Loucy (cell line): ENCODE measurements at regions not wholly inside any gene's neighbourhood (a gene's known extent, or its start where the extent isn't known, plus 50 kb on each side); places are given as distances from the start of the nearest gene placed in this dataset.

Experiments used
- H2AFZ ChIP-seq: fragments of 200-600 bp; sonication (generic); 2 replicates; pipeline ENCODE4 v1.6.0; 2016; ENCODE audit warnings: antibody characterized with exemption, mild to moderate bottlenecking, low read length, moderate library complexity
- H3F3A ChIP-seq: fragments of 200-600 bp; 2 replicates; pipeline ENCODE4 v1.6.0; 2016; ENCODE audit warnings: antibody characterized with exemption, low read depth, mild to moderate bottlenecking
- H3K27me3 ChIP-seq: fragments of 200-600 bp; sonication (generic); 2 replicates; pipeline ENCODE4 v1.6.1; 2014; ENCODE audit warnings: low read length, mild to moderate bottlenecking; ENCODE audit not compliant: insufficient read depth, poor library complexity, severe bottlenecking
- H3K36me3 ChIP-seq: fragments of 200-600 bp; sonication (generic); 2 replicates; pipeline ENCODE4 v1.6.1; 2016; ENCODE audit warnings: low read length; ENCODE audit not compliant: insufficient read depth
- H3K4me1 ChIP-seq: fragments of 200-600 bp; sonication (generic); 2 replicates; pipeline ENCODE4 v1.5.1; 2014; ENCODE audit warnings: low read length, mild to moderate bottlenecking; ENCODE audit not compliant: insufficient read depth, poor library complexity, severe bottlenecking
- H3K4me2 ChIP-seq: fragments of 200-600 bp; sonication (generic); 2 replicates; pipeline ENCODE4 v1.6.0; 2014; ENCODE audit warnings: antibody characterized with exemption, low read length, low read depth, mild to moderate bottlenecking; ENCODE audit not compliant: poor library complexity, severe bottlenecking
- H3K4me3 ChIP-seq: fragments of 200-600 bp; sonication (generic); 2 replicates; pipeline ENCODE4 v1.5.1; 2014; ENCODE audit warnings: low read length, mild to moderate bottlenecking, mixed read lengths; ENCODE audit not compliant: poor library complexity, severe bottlenecking
- H3K79me2 ChIP-seq: fragments of 200-600 bp; sonication (generic); 2 replicates; pipeline ENCODE4 v1.6.1; 2014; ENCODE audit warnings: low read length; ENCODE audit not compliant: insufficient read depth
- H3K9ac ChIP-seq: fragments of 200-600 bp; sonication (generic); 2 replicates; pipeline ENCODE4 v1.6.0; 2014; ENCODE audit warnings: mild to moderate bottlenecking, low read depth, low read length, moderate library complexity; ENCODE audit not compliant: poor library complexity, severe bottlenecking
- H3K9me2 ChIP-seq: fragments of 200-600 bp; sonication (generic); replicated peaks from 2 replicates; pipeline ENCODE4 v1.6.1; 2016; ENCODE audit warnings: low read depth, low read length, mixed read lengths
- H3K9me3 ChIP-seq: fragments of 200-600 bp; sonication (generic); 2 replicates; pipeline ENCODE4 v1.6.1; 2014; ENCODE audit warnings: mild to moderate bottlenecking, antibody characterized with exemption, low read length, low read depth; ENCODE audit not compliant: insufficient read depth
- H4K20me1 ChIP-seq: fragments of 200-600 bp; sonication (generic); 2 replicates; pipeline ENCODE4 v1.6.0; 2014; ENCODE audit warnings: antibody characterized with exemption, low read length, mild to moderate bottlenecking; ENCODE audit not compliant: insufficient read depth, poor library complexity, severe bottlenecking
- EZH2phosphoT487 ChIP-seq: fragments of 200-600 bp; IDR thresholded peaks from 2 replicates; pipeline ENCODE4 v1.6.1; 2018; ENCODE audit warnings: antibody characterized with exemption, mild to moderate bottlenecking, moderate library complexity, borderline replicate concordance
- TF ChIP-seq, protein P1 (sequence below): fragments of 200-600 bp; sonication (generic); conservative IDR thresholded peaks from 2 replicates; pipeline ENCODE4 v1.5.1; 2014; ENCODE audit warnings: mild to moderate bottlenecking, antibody characterized with exemption, low read length

DNA sequence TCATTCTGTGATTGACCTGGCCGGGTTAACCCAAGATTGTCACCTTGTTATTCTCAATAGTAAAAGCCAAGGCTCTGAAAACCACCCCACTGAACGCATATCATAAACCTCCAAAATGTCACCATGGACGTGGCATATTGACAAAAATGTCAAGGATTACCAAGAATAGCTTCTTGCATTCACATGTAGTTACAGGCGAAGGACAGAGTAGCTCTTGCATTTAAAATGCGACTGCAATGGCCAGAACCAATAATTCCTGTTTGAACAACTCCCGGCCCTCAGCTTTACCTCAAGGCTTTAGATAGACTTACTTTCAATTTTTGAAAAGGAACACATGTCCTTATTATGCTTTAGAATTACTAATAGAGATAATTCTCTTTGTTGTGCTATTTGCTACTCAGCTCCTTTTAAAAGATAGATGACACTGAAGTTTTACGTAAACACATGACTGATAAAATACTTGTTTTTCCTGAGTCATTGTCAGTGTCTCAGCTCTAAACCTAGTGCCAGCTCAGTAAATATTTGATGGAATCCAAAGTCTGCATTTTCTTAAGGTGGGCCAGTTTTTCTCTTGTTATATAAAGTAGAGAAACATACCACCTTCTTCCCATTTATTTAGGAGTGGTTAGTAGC is 66.3 kb downstream of the CLDN34 start:
- H3K9me2 ChIP-seq, result no peaks in the 10 kb centered on the region
- H3K4me3 ChIP-seq, result no peak overlapping the region
- no peak overlapping the region for H3K4me2 ChIP-seq
- H3K9me3 ChIP-seq, result no peaks in the 10 kb centered on the region
- no peak overlapping the region for H3K9ac ChIP-seq
- H3K27me3 ChIP-seq, result no peaks in the 10 kb centered on the region
- no peak overlapping the region for H2AFZ ChIP-seq
- H3K79me2 ChIP-seq, result no peaks in the 10 kb centered on the region
- no peaks in the 10 kb centered on the region for H3K36me3 ChIP-seq
- no peak for TF ChIP-seq EZH2phosphoT487
- TF ChIP-seq, protein P1, sequence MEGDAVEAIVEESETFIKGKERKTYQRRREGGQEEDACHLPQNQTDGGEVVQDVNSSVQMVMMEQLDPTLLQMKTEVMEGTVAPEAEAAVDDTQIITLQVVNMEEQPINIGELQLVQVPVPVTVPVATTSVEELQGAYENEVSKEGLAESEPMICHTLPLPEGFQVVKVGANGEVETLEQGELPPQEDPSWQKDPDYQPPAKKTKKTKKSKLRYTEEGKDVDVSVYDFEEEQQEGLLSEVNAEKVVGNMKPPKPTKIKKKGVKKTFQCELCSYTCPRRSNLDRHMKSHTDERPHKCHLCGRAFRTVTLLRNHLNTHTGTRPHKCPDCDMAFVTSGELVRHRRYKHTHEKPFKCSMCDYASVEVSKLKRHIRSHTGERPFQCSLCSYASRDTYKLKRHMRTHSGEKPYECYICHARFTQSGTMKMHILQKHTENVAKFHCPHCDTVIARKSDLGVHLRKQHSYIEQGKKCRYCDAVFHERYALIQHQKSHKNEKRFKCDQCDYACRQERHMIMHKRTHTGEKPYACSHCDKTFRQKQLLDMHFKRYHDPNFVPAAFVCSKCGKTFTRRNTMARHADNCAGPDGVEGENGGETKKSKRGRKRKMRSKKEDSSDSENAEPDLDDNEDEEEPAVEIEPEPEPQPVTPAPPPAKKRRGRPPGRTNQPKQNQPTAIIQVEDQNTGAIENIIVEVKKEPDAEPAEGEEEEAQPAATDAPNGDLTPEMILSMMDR, result no peak
- peaks cover 14% of the 10 kb centered on the region for H3K4me1 ChIP-seq
- no peaks in the 10 kb centered on the region for H3F3A ChIP-seq
- no peaks in the 10 kb centered on the region for H4K20me1 ChIP-seq

DNA sequence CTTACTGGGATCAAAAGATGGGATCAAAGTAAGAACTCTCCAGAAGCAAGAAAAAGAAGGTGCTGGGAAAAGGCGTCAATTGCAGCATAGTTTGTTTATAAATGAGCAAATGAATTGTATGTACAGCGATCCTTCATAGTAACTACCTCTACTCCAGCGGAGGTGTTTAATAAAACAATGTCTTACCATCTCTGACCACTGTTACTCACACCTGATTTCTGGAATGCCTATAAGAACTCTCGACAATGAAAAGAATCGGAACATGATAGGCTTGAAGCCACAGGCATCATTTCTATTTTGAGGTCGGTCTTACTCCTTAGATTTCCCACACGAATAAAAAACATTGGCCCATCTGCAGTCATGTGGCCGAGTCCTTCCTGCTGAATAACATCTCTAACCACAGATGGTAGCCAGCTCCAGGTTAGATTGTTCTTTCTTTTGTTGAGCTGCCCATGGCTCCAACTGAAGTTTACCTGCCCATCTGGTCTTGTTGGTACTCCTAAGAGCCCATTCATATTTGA is 67.6 kb downstream of the CLDN34 start:
- Histone ChIP-seq H3K9me3 (no peaks in the 10 kb centered on the region), H3F3A (no peaks in the 10 kb centered on the region), H3K9ac (no peak overlapping the region), H3K9me2 (no peaks in the 10 kb centered on the region), H3K79me2 (no peaks in the 10 kb centered on the region), H3K36me3 (no peaks in the 10 kb centered on the region), H3K4me3 (no peak overlapping the region), H2AFZ (no peak overlapping the region), H4K20me1 (no peaks in the 10 kb centered on the region), H3K27me3 (no peaks in the 10 kb centered on the region), H3K4me1 (peaks cover 14% of the 10 kb centered on the region), H3K4me2 (peak overlapping the region; percentile 7)
- TF ChIP-seq EZH2phosphoT487, result no peak
- TF ChIP-seq, protein P1, result no peak

DNA sequence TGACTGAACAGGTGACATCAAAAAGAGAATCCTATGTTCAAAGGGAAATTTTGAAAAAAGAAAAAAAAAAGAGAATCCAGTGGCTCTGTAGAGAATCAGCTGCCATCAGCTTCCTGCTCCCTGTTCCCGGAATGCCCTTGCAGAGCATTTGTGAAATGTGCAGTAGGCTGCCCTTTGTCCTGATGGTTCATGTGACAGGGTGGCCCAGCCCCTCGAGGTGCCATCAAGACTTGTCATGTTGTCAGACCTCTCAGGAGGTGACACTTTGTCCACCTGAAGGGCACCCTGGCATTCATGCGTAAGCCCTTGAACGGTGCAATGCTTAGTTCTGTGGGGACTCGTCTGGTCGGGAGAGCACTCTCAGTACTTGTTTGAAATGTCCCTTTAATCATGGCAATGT is 71.4 kb downstream of the CLDN34 start:
- H3K9ac ChIP-seq, result no peak overlapping the region
- H3K4me2 ChIP-seq, result no peak overlapping the region
- H4K20me1 ChIP-seq, result no peaks in the 10 kb centered on the region
- H3K36me3 ChIP-seq, result no peaks in the 10 kb centered on the region
- H3K4me3 ChIP-seq, result no peak overlapping the region
- H3F3A ChIP-seq, result no peaks in the 10 kb centered on the region
- H3K27me3 ChIP-seq, result no peaks in the 10 kb centered on the region
- no peaks in the 10 kb centered on the region for H3K9me3 ChIP-seq
- no peaks in the 10 kb centered on the region for H3K9me2 ChIP-seq
- no peak overlapping the region for H2AFZ ChIP-seq
- TF ChIP-seq, protein P1, result no peak
- TF ChIP-seq EZH2phosphoT487, result no peak
- H3K4me1 ChIP-seq, result peaks cover 10% of the 10 kb centered on the region
- H3K79me2 ChIP-seq, result no peaks in the 10 kb centered on the region
